HG02885 (cell line): ENCODE measurements at regions not wholly inside any gene's neighbourhood (a gene's known extent, or its start where the extent isn't known, plus 50 kb on each side); places are given as distances from the start of the nearest gene placed in this dataset.
"Not testable (repeated sequence)": the region's sequence is repeated elsewhere in the genome, so short reads cannot be mapped to it uniquely, and the experiment has no call there.

Experiments
- ATAC-seq: cut with Tn5 transposase; IDR thresholded peaks from one replicate; pipeline ENCODE4 v1.9.1; 2021; ENCODE audit warnings: mild to moderate bottlenecking; ENCODE audit not compliant: unreplicated experiment, poor library complexity

- ATAC-seq = no peak
Observed at GRCh38 chr6:144778773-144779492, 493.8 kb downstream of the UTRN start.

GRCh38 chr6:144781836-144782235 is 496.7 kb downstream of the UTRN start:
- no peak for ATAC-seq

GRCh38 chr6:144782634-144783033 is 497.5 kb downstream of the UTRN start:
- no peak for ATAC-seq

GRCh38 chr6:144785056-144785455 is 499.9 kb downstream of the UTRN start:
- ATAC-seq = no peak

GRCh38 chr6:144786825-144787224 is 501.7 kb downstream of the UTRN start:
- no peak for ATAC-seq

GRCh38 chr6:144793744-144794143 is 508.6 kb downstream of the UTRN start:
- ATAC-seq = no peak

GRCh38 chr6:144795022-144795421 is 509.9 kb downstream of the UTRN start:
- ATAC-seq = not testable (repeated sequence)

GRCh38 chr6:144796070-144796469 is 510.9 kb downstream of the UTRN start:
- no peak for ATAC-seq

GRCh38 chr6:144797881-144798589 is 512.9 kb downstream of the UTRN start:
- no peak for ATAC-seq

GRCh38 chr6:144804246-144804790 is 519.2 kb downstream of the UTRN start:
- no peak for ATAC-seq

GRCh38 chr6:144805049-144805448 is 519.9 kb downstream of the UTRN start:
- no peak for ATAC-seq

- ATAC-seq = no peak
Observed at GRCh38 chr6:144806222-144806621, 521.1 kb downstream of the UTRN start.

GRCh38 chr6:144809120-144809519 is 524.0 kb downstream of the UTRN start:
- ATAC-seq = no peak

- no peak for ATAC-seq
Observed at GRCh38 chr6:144809969-144810368, 524.8 kb downstream of the UTRN start.

GRCh38 chr6:144811140-144811539 is 526.0 kb downstream of the UTRN start:
- no peak for ATAC-seq

- no peak for ATAC-seq
Observed at GRCh38 chr6:144816936-144817335, 531.8 kb downstream of the UTRN start.

- ATAC-seq = no peak
Observed at GRCh38 chr6:144820270-144820669, 535.1 kb downstream of the UTRN start.

- no peak for ATAC-seq
Observed at GRCh38 chr6:144823131-144823530, 538.0 kb downstream of the UTRN start.

GRCh38 chr6:144824018-144824417 is 538.9 kb downstream of the UTRN start:
- ATAC-seq = no peak

GRCh38 chr6:144834426-144835038 is 549.4 kb downstream of the UTRN start:
- ATAC-seq = no peak

GRCh38 chr6:144835322-144835973 is 550.3 kb downstream of the UTRN start:
- ATAC-seq = no peak
